ENCODE measurements at regions not wholly inside any gene's neighbourhood (a gene's known extent, or its start where the extent isn't known, plus 50 kb on each side); places are given as distances from the start of the nearest gene placed in this dataset.

- TF ChIP-seq CTCF (IDR thresholded peaks at IDR 0.05) = no peak
- no peak for TF ChIP-seq POLR2A (IDR thresholded peaks at IDR 0.05)
Observed at GRCh38 chr16:73923951-73924350, 372.7 kb upstream of the PSMD7 start.
